Endothelial cell (in vitro differentiated cells): ENCODE measurements at regions not wholly inside any gene's neighbourhood (a gene's known extent, or its start where the extent isn't known, plus 50 kb on each side); places are given as distances from the start of the nearest gene placed in this dataset.
A peak's percentile ranks its signal among the peaks of the same experiment; 100 is the strongest.

Source experiments
- DNase-seq: peaks from one replicate; pipeline ENCODE4 v3.0.0; 2021; ENCODE audit warnings: low spot score
- H3K27ac Mint-ChIP-seq: one replicate; pipeline ENCODE4 v1.8.0; 2021; ENCODE audit warnings: mixed read lengths, inconsistent platforms; ENCODE audit not compliant: unreplicated experiment
- H3K27me3 Mint-ChIP-seq: one replicate; pipeline ENCODE4 v1.8.0; 2021; ENCODE audit warnings: mild to moderate bottlenecking, moderate library complexity, mixed read lengths, inconsistent platforms; ENCODE audit not compliant: unreplicated experiment
- H3K36me3 Mint-ChIP-seq: one replicate; pipeline ENCODE4 v1.8.0; 2021; ENCODE audit warnings: mild to moderate bottlenecking, low read depth, mixed read lengths, inconsistent platforms; ENCODE audit not compliant: unreplicated experiment
- H3K4me1 Mint-ChIP-seq: one replicate; pipeline ENCODE4 v1.8.0; 2021; ENCODE audit warnings: mild to moderate bottlenecking, mixed read lengths, inconsistent platforms; ENCODE audit not compliant: unreplicated experiment
- H3K4me3 Mint-ChIP-seq: one replicate; pipeline ENCODE4 v1.8.0; 2021; ENCODE audit warnings: mild to moderate bottlenecking, mixed read lengths, inconsistent platforms; ENCODE audit not compliant: unreplicated experiment
- H3K9me3 Mint-ChIP-seq: one replicate; pipeline ENCODE4 v1.8.0; 2021; ENCODE audit warnings: mixed read lengths, inconsistent platforms; ENCODE audit not compliant: unreplicated experiment
- TF ChIP-seq, protein P1 (sequence below): fragments of 200-600 bp; sonication (generic); IDR thresholded peaks from one replicate; pipeline ENCODE4 v1.5.0; 2021; ENCODE audit warnings: antibody characterized with exemption; ENCODE audit not compliant: unreplicated experiment

DNA sequence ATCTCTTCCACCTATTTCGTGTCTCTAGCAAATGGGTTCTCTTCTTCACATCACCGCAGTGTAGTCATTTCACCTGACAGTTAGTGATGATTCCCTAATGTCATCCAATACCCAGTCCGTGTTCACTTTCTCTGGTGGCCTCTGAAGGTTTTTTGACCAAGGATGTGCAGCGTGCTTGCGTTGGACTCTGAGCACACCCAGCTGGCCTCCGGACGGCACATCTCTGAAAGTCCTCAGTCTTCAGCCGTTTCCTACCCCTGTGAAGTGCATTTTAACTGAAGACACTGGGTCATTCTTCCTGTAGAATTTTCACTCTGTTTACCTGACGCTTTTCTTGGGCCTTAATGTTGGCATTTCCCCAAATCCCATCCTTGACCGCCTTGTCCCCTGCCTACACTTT is 98.7 kb downstream of the ERMARD start:
- H3K27ac Mint-ChIP-seq: peak overlapping the region; percentile 16
- H3K36me3 Mint-ChIP-seq: peaks cover 5% of the 10 kb centered on the region
- TF ChIP-seq, protein P1, sequence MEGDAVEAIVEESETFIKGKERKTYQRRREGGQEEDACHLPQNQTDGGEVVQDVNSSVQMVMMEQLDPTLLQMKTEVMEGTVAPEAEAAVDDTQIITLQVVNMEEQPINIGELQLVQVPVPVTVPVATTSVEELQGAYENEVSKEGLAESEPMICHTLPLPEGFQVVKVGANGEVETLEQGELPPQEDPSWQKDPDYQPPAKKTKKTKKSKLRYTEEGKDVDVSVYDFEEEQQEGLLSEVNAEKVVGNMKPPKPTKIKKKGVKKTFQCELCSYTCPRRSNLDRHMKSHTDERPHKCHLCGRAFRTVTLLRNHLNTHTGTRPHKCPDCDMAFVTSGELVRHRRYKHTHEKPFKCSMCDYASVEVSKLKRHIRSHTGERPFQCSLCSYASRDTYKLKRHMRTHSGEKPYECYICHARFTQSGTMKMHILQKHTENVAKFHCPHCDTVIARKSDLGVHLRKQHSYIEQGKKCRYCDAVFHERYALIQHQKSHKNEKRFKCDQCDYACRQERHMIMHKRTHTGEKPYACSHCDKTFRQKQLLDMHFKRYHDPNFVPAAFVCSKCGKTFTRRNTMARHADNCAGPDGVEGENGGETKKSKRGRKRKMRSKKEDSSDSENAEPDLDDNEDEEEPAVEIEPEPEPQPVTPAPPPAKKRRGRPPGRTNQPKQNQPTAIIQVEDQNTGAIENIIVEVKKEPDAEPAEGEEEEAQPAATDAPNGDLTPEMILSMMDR: no peak
- H3K9me3 Mint-ChIP-seq: no peaks in the 10 kb centered on the region
- peaks cover 4% of the 10 kb centered on the region for H3K27me3 Mint-ChIP-seq
- no peak for DNase-seq
- H3K4me1 Mint-ChIP-seq: peaks cover 29% of the 10 kb centered on the region
- no peak overlapping the region for H3K4me3 Mint-ChIP-seq

DNA sequence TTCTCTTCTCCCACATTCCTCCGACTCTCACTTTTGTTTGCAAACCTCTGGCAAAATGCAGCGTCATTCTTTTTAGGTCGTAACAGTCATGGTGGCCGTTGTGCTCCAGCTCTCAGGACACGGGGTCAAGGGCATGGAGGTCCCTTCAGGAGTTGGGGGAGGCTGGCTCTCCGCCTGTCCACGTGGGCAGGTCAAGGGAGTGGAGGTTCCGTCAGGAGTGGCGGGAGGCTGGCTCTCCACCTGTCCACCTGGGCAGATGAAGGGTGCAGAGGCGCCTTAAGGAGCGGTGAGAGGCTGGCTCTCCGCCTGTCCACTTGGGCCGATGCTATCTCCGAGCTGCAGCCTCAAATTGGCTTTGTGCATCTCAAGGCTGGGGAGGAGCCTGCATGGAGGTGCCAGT is 98.0 kb downstream of the ERMARD start:
- Mint-ChIP-seq H3K36me3 (peaks cover 5% of the 10 kb centered on the region), H3K27ac (no peak overlapping the region), H3K4me3 (no peak overlapping the region), H3K4me1 (peaks cover 29% of the 10 kb centered on the region), H3K9me3 (no peaks in the 10 kb centered on the region), H3K27me3 (peaks cover 4% of the 10 kb centered on the region)
- TF ChIP-seq, protein P1: no peak
- DNase-seq: no peak

DNA sequence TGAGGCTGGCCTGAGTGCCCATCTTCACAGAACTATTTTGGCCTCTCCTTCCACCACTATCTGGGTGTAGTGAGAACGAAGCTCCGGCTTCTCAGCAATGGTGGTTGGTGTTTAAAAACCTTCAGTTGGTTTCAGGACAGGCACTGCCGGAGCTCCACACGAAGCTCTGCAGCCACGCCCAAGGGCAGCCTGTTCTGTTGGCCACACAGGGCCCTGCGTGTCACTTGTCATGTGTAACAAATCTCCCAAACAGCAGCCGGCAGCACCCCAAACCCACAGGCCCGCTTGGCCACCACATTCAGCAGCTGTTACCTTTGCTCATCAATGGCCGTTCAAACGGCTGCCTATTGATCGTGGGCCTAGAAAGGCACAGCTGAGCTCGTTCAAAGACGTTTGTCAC is 97.5 kb downstream of the ERMARD start:
- DNase-seq: no peak
- Mint-ChIP-seq H3K9me3 (no peaks in the 10 kb centered on the region), H3K4me3 (no peak overlapping the region), H3K36me3 (peaks cover 5% of the 10 kb centered on the region), H3K27me3 (peaks cover 4% of the 10 kb centered on the region), H3K4me1 (peaks cover 31% of the 10 kb centered on the region), H3K27ac (no peak overlapping the region)
- TF ChIP-seq, protein P1: no peak

DNA sequence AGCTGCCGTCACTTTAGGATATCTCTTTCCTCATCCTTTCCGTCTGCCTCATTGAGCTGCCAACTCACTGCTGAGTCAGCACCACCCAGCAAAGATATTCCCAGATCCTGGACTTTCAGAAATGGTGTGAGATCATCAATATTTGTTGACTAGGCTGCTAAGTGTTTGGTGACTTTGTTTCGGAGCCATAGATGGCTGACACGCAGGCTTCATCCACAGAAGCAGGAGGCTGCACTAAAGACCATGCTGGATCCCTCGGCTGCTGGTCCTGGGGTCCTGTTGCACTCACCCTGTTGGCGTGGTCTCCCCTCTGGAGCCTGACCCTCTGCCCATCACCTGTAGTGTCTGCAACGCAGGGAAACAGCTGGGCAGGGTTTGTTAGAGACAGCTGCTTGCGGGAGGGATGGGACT is 96.5 kb downstream of the ERMARD start:
- no peak overlapping the region for H3K27ac Mint-ChIP-seq

DNA sequence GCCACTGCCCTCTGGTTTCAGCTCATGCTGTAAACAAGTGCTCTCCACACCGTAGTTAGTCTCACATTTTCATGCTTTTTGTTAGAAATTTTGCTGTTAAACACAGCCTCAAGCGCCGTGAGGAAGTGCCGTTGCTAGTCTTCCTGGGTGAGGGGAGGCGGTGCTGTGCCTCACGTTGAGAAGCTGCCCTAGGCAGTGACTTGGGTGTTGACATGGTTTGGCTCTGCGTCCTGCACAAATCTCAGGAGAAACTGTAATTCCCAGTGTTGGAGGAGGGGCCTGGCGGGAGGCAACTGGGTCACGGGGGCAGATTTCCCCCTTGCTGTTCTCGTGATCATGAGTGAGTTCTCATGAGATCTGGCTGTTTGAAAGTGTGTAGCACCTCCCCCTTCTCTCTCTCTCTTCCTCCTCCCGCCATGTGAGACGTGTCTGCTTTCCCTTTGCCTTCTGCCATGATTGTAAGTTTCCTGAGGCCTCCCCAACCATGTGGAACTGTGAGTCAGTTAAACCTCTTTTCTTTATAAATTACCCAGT is 95.8 kb downstream of the ERMARD start:
- Mint-ChIP-seq H3K9me3 (no peaks in the 10 kb centered on the region), H3K36me3 (no peaks in the 10 kb centered on the region), H3K4me3 (no peak overlapping the region), H3K27me3 (peaks cover 4% of the 10 kb centered on the region), H3K27ac (no peak overlapping the region), H3K4me1 (peaks cover 24% of the 10 kb centered on the region)
- DNase-seq: no peak
- TF ChIP-seq, protein P1: no peak

More for the DNA sequence above, 96.5 kb downstream of the ERMARD start:
- H3K9me3 Mint-ChIP-seq: no peaks in the 10 kb centered on the region
- DNase-seq: no peak
- H3K4me3 Mint-ChIP-seq: no peak overlapping the region
- peaks cover 30% of the 10 kb centered on the region for H3K4me1 Mint-ChIP-seq
- H3K27me3 Mint-ChIP-seq: peaks cover 4% of the 10 kb centered on the region
- H3K36me3 Mint-ChIP-seq: peaks cover 1% of the 10 kb centered on the region
- TF ChIP-seq, protein P1: no peak
